Muscle layer of colon (tissue), 2 donors: ENCODE measurements at regions not wholly inside any gene's neighbourhood (a gene's known extent, or its start where the extent isn't known, plus 50 kb on each side); places are given as distances from the start of the nearest gene placed in this dataset.

Experiments used
- H3K27ac ChIP-seq: one replicate; pipeline ENCODE4 v1.7.0; 2013; ENCODE audit warnings: low read depth, mild to moderate bottlenecking, low read length, moderate library complexity
- H3K27me3 ChIP-seq, 2 donors: one replicate each; pipeline ENCODE4 v1.7.0; 2013; ENCODE audit warnings: low read length in 2 of 2, mild to moderate bottlenecking in 2 of 2; ENCODE audit not compliant: insufficient read depth in 2 of 2, control insufficient read depth in 1 of 2
- H3K36me3 ChIP-seq: one replicate; pipeline ENCODE4 v1.7.0; 2013; ENCODE audit warnings: mild to moderate bottlenecking, low read length; ENCODE audit not compliant: insufficient read depth
- H3K4me1 ChIP-seq: one replicate; pipeline ENCODE4 v1.7.0; 2013; ENCODE audit warnings: mild to moderate bottlenecking, low read length; ENCODE audit not compliant: insufficient read depth
- H3K4me3 ChIP-seq, 2 donors: one replicate each; pipeline ENCODE4 v1.7.0; 2013; ENCODE audit warnings: low read length in 2 of 2, low read depth in 1 of 2, mild to moderate bottlenecking in 1 of 2, moderate library complexity in 1 of 2
- H3K9ac ChIP-seq: one replicate; pipeline ENCODE4 v1.7.0; 2013; ENCODE audit warnings: low read length
- H3K9me3 ChIP-seq: one replicate; pipeline ENCODE4 v1.7.0; 2013; ENCODE audit warnings: mild to moderate bottlenecking, low read length
- donor health status: abdominal sarcoma.
- donor health status: Adenocarcinoma of cecum.

- Histone ChIP-seq H3K9me3 (no peaks in the 10 kb centered on the region), H3K27me3 (no peaks in the 10 kb centered on the region), H3K9ac (no peak overlapping the region), H3K4me1 (no peaks in the 10 kb centered on the region), H3K27ac (no peak overlapping the region), H3K4me3 (no peak overlapping the region), H3K36me3 (no peaks in the 10 kb centered on the region)
These were observed 417.7 kb upstream of the TGFBR2 start for GRCh38 chr3:30188713-30189112.

- no peak overlapping the region for H3K4me3 ChIP-seq
- no peaks in the 10 kb centered on the region for H3K4me1 ChIP-seq
- H3K9ac ChIP-seq, result no peak overlapping the region
These were observed 416.5 kb upstream of the TGFBR2 start for GRCh38 chr3:30189900-30190299.

GRCh38 chr3:30193625-30194044 is 412.8 kb upstream of the TGFBR2 start:
- Histone ChIP-seq H3K27ac (no peak overlapping the region), H3K9ac (no peak overlapping the region), H3K9me3 (no peaks in the 10 kb centered on the region), H3K4me3 (no peak overlapping the region), H3K27me3 (no peaks in the 10 kb centered on the region), H3K36me3 (no peaks in the 10 kb centered on the region), H3K4me1 (peaks cover 9% of the 10 kb centered on the region)

More at GRCh38 chr3:30189900-30190299, 416.5 kb upstream of the TGFBR2 start:
- no peaks in the 10 kb centered on the region for H3K27me3 ChIP-seq
- no peaks in the 10 kb centered on the region for H3K9me3 ChIP-seq
- H3K36me3 ChIP-seq, result no peaks in the 10 kb centered on the region
- H3K27ac ChIP-seq, result no peak overlapping the region

- H3K9ac ChIP-seq, result no peak overlapping the region
- no peak overlapping the region for H3K27ac ChIP-seq
- no peaks in the 10 kb centered on the region for H3K9me3 ChIP-seq
- no peaks in the 10 kb centered on the region for H3K36me3 ChIP-seq
- H3K4me1 ChIP-seq, result peaks cover 11% of the 10 kb centered on the region
- H3K27me3 ChIP-seq, result no peaks in the 10 kb centered on the region
- no peak overlapping the region for H3K4me3 ChIP-seq
These were observed 411.0 kb upstream of the TGFBR2 start for GRCh38 chr3:30195352-30195751.

GRCh38 chr3:30198162-30198561 is 408.2 kb upstream of the TGFBR2 start:
- Histone ChIP-seq H3K27ac (no peak overlapping the region), H3K9ac (no peak overlapping the region), H3K4me1 (peaks cover 11% of the 10 kb centered on the region), H3K9me3 (no peaks in the 10 kb centered on the region), H3K36me3 (no peaks in the 10 kb centered on the region), H3K27me3 (no peaks in the 10 kb centered on the region), H3K4me3 (no peak overlapping the region)

GRCh38 chr3:30199096-30199759 is 407.2 kb upstream of the TGFBR2 start:
- no peak overlapping the region for H3K9ac ChIP-seq

GRCh38 chr3:30199855-30200254 is 406.5 kb upstream of the TGFBR2 start:
- Histone ChIP-seq H3K4me1 (peaks cover 11% of the 10 kb centered on the region), H3K27ac (no peak overlapping the region), H3K4me3 (no peak overlapping the region)

More at GRCh38 chr3:30199096-30199759, 407.2 kb upstream of the TGFBR2 start:
- Histone ChIP-seq H3K27ac (no peak overlapping the region), H3K9me3 (no peaks in the 10 kb centered on the region), H3K4me1 (peaks cover 11% of the 10 kb centered on the region), H3K27me3 (no peaks in the 10 kb centered on the region), H3K4me3 (no peak overlapping the region), H3K36me3 (no peaks in the 10 kb centered on the region)

GRCh38 chr3:30201715-30202114 is 404.7 kb upstream of the TGFBR2 start:
- Histone ChIP-seq H3K9ac (no peak overlapping the region), H3K9me3 (no peaks in the 10 kb centered on the region), H3K4me1 (peaks cover 11% of the 10 kb centered on the region), H3K36me3 (no peaks in the 10 kb centered on the region), H3K27ac (no peak overlapping the region), H3K27me3 (no peaks in the 10 kb centered on the region), H3K4me3 (no peak overlapping the region)

More at GRCh38 chr3:30199855-30200254, 406.5 kb upstream of the TGFBR2 start:
- no peak overlapping the region for H3K9ac ChIP-seq
- H3K9me3 ChIP-seq, result no peaks in the 10 kb centered on the region
- no peaks in the 10 kb centered on the region for H3K36me3 ChIP-seq
- H3K27me3 ChIP-seq, result no peaks in the 10 kb centered on the region

GRCh38 chr3:30203301-30203700 is 403.1 kb upstream of the TGFBR2 start:
- Histone ChIP-seq H3K27ac (no peak overlapping the region), H3K4me3 (no peak overlapping the region), H3K9ac (no peak overlapping the region), H3K36me3 (no peaks in the 10 kb centered on the region), H3K27me3 (no peaks in the 10 kb centered on the region), H3K4me1 (peaks cover 5% of the 10 kb centered on the region), H3K9me3 (no peaks in the 10 kb centered on the region)

GRCh38 chr3:30204126-30204525 is 402.3 kb upstream of the TGFBR2 start:
- Histone ChIP-seq H3K36me3 (no peaks in the 10 kb centered on the region), H3K4me1 (no peaks in the 10 kb centered on the region), H3K4me3 (no peak overlapping the region), H3K9ac (no peak overlapping the region), H3K9me3 (no peaks in the 10 kb centered on the region), H3K27ac (no peak overlapping the region), H3K27me3 (no peaks in the 10 kb centered on the region)

GRCh38 chr3:30206051-30206450 is 400.4 kb upstream of the TGFBR2 start:
- no peaks in the 10 kb centered on the region for H3K27me3 ChIP-seq
- no peak overlapping the region for H3K4me3 ChIP-seq
- no peaks in the 10 kb centered on the region for H3K36me3 ChIP-seq
- H3K9me3 ChIP-seq, result no peaks in the 10 kb centered on the region
- no peak overlapping the region for H3K27ac ChIP-seq
- H3K9ac ChIP-seq, result no peak overlapping the region
- no peaks in the 10 kb centered on the region for H3K4me1 ChIP-seq

- no peaks in the 10 kb centered on the region for H3K36me3 ChIP-seq
- H3K4me1 ChIP-seq, result no peaks in the 10 kb centered on the region
- no peak overlapping the region for H3K4me3 ChIP-seq
- no peak overlapping the region for H3K27ac ChIP-seq
- no peaks in the 10 kb centered on the region for H3K9me3 ChIP-seq
- no peaks in the 10 kb centered on the region for H3K27me3 ChIP-seq
- no peak overlapping the region for H3K9ac ChIP-seq
These were observed 384.8 kb upstream of the TGFBR2 start for GRCh38 chr3:30221619-30222018.
